ENCODE measurements at regions not wholly inside any gene's neighbourhood (a gene's known extent, or its start where the extent isn't known, plus 50 kb on each side); places are given as distances from the start of the nearest gene placed in this dataset.

DNA sequence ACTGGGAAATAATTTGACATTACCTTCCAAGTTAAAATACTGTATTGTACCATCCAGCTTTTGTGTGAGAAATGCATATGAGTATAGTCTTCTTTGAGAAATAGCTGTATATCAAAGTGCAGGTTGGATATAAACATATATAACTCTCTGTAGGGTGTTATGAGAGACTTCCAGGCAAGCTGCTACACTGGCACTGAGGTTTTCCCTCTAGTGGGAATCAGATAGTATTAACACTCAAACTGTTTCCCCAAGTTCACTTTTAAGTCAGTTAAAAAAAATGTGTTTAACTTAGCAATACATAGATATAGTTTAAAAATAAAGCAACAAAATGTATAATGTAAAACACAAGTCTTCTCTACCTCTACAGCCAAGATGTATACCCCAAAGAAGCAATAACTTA, 368.4 kb upstream of the SLC8A1 start:
- DNase-seq = peak; percentile 59

DNA sequence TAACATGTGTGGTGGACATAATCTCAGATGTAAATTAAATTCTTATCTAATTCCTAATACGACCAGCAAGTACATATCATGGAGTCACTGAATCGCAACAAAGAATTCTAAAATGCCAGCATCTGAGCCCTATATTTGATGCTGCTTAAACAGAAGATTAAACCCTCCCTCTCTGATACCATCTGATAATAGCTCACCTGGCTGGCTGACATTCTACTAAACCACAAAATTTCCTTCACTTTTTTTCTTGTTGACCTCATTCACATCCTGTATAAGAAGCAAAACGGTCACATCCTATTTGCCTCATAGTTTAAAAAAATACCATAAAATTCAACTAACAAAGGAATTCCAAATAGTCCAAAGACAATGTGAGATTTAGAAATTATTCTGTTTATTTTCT, 371.6 kb upstream of the SLC8A1 start:
- no peak for DNase-seq

- no peak for DNase-seq
Measured at GRCh38 chr2:40824278-40824677, 372.4 kb upstream of the SLC8A1 start.

GRCh38 chr2:40827392-40827791, 375.5 kb upstream of the SLC8A1 start:
- DNase-seq = peak; percentile 79

- no peak for DNase-seq
Measured at GRCh38 chr2:40831321-40831873, 379.5 kb upstream of the SLC8A1 start.

- DNase-seq = no peak
Measured at GRCh38 chr2:40841856-40842255, 390.0 kb upstream of the SLC8A1 start.

DNA sequence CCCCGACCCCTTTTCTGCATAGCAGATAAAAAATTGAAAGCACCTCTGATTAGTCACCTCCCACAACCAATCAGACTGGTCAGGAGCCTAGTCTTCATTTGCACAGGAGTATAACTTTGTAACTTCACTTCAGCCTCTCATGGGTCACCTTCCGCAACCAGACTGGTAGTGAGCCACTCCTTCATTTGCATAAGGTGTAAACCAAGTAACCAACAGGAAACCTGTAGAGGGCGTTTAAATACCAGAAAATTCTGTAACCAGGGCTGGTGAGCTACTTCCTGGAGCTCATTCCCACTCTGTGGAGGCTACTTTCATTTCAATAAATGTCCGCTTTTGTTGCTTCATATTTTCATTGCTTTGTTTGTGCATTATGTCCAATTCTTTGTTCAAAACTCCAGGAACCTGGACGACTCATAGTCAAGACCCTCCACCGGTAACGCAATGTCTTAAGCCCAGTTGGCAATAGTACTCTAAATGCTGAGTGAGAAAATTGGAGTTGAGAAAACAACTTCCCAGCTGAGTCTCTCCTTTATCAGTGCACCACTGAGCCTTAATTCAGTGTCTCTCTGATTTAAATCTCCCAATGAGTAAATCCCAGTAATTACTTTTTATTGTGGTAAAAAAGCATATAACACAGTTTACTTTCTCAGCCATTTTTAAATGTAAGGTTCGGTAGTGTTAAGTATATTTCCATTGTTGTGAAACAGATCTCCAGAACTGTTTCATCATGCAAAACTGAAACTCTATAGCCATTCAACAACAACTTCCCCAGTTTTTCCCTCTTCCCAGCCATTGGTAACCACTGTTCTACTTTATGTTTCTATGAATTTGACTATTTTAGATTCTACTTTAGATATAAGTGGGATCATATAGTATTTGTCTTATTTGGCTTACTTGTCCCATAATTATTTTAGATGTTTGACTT, 392.7 kb upstream of the SLC8A1 start:
- peak; percentile 43 for DNase-seq

- no peak for DNase-seq
Measured at GRCh38 chr2:40851661-40852060, 399.8 kb upstream of the SLC8A1 start.

DNA sequence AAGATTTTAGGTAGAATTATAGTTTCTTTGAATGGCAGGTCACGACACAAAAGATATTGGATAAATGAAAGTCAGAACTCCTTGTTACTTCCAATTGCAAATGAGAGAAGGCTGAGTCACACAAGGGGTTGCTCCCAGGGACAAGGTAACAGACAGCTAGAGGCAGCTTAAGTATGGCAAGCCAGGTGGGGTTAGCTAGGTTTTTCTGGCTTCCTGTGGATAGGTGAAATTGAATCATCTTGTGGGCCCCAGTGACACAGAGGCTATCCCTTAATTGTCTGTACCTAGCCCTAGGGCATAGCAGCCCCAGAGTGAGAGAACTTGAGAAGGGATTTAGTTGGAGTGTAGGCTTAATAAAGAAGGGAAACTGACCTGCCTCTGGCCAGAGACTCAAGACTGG, 407.7 kb upstream of the SLC8A1 start:
- no peak for DNase-seq

GRCh38 chr2:40867829-40868228, 415.9 kb upstream of the SLC8A1 start:
- no peak for DNase-seq

- DNase-seq = peak; percentile 33
Measured at GRCh38 chr2:40872580-40872979, 420.7 kb upstream of the SLC8A1 start.

DNA sequence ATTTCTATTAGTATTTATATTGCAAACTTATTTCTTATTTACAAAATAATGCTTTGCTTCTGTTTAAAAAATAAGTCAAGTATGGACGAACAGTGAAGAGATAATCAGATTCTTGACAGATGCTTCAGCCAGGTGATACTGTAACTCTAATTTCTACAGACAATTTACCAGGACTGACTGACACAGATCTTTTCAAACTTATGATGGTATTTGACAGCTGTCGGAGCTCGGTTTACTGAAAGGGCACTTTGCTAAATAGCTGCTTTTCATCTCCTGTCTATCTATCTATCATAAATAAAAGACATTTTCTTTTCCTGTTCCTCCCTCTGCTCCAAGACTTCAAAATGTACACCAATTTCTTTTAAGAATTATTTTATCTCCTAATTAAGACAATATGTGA, 422.5 kb upstream of the SLC8A1 start:
- no peak for DNase-seq

- DNase-seq = no peak
Measured at GRCh38 chr2:40877734-40878288, 425.9 kb upstream of the SLC8A1 start.

DNA sequence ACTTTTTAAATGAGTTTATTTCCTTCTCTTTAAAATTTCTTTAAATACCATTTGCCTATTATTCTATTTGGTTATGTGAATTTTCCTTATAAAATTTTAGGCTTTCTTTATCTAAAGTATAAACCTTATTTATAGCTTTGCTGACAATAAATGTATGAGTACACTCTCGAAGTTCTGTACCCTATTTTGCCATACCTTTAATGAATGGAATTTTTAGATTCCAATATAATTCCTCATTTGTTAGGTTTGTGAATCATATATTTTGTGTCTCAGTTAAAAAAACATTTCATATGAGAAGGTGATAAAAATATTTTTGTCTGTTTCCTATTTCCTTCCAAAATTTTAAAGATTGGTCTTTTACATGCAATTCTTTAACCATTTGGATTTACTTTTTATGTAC, 427.4 kb upstream of the SLC8A1 start:
- no peak for DNase-seq

- DNase-seq = no peak
Measured at GRCh38 chr2:40886100-40886499, 434.2 kb upstream of the SLC8A1 start.

- no peak for DNase-seq
Measured at GRCh38 chr2:40886655-40887054, 434.8 kb upstream of the SLC8A1 start.

DNA sequence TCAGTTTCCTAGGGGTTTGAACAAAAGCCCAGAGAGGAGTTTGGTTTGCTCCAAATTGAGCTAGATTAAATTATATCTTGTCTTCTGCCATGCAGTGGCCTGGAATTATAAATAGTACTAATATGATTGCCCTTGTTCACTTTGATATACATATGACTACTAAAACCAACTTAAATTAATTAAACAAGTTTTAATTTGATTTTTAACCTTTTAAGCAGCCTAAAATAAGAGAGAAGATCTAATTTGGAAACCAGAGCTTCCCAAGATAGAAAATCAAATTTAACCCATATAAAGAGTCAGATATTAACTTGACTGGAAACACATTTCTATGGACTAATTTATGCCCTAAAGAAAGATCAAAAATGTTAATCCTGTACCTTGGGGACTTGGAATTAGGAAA, 444.5 kb upstream of the SLC8A1 start:
- no peak for DNase-seq

DNA sequence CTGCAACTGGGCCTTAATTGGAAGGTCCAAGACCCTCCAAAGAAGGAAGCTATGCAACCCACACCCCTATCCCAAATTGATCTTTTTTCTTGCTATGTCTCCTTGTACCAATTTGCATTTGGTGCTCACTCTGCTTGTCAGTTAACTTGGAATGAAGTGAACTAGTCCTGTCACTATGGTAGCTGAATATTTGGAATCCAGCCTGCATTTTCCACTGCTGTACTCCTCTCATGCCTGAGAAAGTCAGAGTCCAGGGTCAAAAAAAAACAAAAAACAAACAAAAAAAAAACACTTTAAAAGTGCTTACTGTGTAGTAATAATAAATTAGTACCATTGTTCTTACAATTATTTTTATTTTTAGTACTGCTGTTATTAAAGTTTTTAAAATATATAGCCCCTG, 462.8 kb upstream of the SLC8A1 start:
- DNase-seq = no peak

- no peak for DNase-seq
Measured at GRCh38 chr2:40915651-40916050, 463.8 kb upstream of the SLC8A1 start.

DNA sequence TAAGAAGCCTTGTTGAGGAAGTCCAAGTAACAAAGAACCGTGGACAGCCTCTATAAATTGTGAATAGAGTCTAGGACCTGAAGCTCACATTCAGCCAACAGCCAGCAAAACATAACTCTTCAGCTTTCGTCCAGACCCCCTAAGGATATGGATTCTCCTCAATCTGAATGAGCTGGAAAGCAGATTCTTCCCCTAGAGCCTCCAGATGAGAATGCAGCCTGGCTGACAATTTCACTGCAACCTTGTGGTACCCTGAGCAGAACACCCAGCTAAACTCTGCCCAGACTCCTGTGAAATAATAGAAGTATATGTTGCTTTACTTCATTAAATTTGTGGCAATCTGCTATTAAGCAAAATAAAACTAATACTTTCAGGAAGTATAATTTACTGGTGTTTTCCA, 483.5 kb upstream of the SLC8A1 start:
- no peak for DNase-seq

GRCh38 chr2:40937284-40937683, 485.4 kb upstream of the SLC8A1 start:
- no peak for DNase-seq

DNA sequence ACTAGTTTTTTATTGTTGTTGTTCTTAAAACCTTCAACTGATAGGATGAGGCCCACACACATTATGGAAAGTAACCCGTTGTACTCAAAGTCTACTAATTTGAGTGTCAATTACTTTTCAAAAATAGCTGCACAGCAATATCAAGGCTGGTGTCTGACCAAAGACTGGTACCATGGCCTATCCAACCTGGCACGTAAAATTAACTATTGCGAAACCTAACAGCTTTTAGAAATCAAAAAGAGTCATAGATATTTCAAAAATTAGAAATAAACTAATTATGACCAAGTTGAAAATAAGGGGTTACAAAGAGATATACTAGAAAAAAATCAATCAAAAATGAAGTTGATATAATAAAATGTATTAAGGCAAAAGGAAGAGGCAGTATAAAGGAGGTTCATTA, 501.5 kb upstream of the SLC8A1 start:
- no peak for DNase-seq

- DNase-seq = no peak
Measured at GRCh38 chr2:40955042-40955441, 503.2 kb upstream of the SLC8A1 start.

DNA sequence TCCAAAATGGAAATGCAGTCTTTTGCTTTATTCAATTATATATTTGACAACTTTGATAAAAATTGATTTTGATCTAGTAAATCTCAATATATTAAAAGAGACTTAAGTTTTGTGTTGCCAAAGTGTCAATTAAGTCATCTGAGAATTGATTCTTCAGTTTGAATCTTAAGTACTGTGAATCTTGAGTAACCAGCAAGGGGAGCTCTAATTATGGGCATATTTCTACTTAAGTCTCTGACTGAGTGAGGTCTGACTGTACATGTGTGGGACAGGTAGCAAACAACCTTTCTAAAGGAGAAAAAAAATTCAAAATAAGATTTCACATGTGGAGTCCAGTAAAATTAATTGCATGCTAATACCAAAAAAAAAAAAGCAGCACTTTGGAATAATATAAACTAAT, 503.7 kb upstream of the SLC8A1 start:
- peak; percentile 30 for DNase-seq
